ENCODE measurements at regions not wholly inside any gene's neighbourhood (a gene's known extent, or its start where the extent isn't known, plus 50 kb on each side); places are given as distances from the start of the nearest gene placed in this dataset.

DNA sequence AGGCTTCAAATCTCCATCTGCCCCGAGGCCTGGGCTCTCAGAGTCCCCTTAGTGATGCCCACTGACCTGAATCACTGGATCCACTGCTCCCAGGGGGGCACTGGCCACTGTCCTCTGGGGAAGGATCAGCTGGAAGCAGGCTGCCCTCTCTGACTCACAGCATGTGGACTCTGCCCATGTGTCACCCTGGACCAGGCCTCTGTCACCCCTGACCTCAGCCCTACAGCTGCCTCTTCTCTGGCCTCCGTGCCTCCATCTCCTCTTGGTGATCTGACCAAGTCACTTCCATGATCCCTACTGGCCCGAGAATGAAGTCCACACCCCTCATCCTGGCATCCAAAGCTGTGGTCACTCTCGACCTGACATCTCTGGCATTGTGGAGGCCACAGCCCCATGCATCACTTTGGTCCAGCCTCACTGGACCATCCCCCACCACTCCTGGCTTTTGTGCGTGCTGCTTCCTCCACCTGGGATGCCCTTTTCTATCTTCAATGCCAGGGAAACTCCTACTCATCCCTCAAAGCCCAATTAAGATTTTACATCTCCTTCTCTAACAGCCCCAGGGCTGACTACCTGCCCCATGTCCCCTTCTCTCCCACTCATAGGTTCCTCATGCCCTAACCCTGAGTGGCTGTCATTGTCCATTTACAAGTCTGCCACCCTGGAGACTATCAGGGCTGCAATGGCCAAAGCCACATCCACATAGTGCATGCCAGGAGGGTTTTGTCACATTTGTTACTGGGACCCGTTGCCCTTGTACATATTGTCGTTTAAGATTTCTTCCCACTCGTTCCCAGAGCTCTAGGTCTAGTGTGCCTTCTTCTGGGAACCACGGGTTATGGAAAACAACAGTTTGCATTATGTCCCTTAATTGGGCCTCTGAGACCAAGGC, 685.0 kb downstream of the MATN1 start:
- no peak for ATAC-seq
- TF ChIP-seq SNAI2 (CRISPR knock-in tag; IDR thresholded peaks at IDR 0.05) (no peak), GLIS3 (CRISPR knock-in tag; IDR thresholded peaks at IDR 0.05) (no peak), ZFP30 (CRISPR knock-in tag; IDR thresholded peaks at IDR 0.05) (no peak), ARNTL (CRISPR knock-in tag; IDR thresholded peaks at IDR 0.05; ENCODE audit: borderline replicate concordance, low read depth) (no peak), ZFP3 (CRISPR knock-in tag; IDR thresholded peaks at IDR 0.05) (peak; percentile 85), ISL1 (CRISPR knock-in tag; IDR thresholded peaks at IDR 0.05) (no peak), BACH2 (CRISPR knock-in tag; IDR thresholded peaks at IDR 0.05; ENCODE audit: borderline replicate concordance) (no peak)
- TF ChIP-seq, protein P1, sequence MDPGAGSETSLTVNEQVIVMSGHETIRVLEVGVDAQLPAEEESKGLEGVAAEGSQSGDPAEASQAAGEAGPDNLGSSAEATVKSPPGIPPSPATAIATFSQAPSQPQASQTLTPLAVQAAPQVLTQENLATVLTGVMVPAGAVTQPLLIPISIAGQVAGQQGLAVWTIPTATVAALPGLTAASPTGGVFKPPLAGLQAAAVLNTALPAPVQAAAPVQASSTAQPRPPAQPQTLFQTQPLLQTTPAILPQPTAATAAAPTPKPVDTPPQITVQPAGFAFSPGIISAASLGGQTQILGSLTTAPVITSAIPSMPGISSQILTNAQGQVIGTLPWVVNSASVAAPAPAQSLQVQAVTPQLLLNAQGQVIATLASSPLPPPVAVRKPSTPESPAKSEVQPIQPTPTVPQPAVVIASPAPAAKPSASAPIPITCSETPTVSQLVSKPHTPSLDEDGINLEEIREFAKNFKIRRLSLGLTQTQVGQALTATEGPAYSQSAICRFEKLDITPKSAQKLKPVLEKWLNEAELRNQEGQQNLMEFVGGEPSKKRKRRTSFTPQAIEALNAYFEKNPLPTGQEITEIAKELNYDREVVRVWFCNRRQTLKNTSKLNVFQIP (CRISPR knock-in tag; IDR thresholded peaks at IDR 0.05; ENCODE audit: borderline replicate concordance, low read depth), result no peak

DNA sequence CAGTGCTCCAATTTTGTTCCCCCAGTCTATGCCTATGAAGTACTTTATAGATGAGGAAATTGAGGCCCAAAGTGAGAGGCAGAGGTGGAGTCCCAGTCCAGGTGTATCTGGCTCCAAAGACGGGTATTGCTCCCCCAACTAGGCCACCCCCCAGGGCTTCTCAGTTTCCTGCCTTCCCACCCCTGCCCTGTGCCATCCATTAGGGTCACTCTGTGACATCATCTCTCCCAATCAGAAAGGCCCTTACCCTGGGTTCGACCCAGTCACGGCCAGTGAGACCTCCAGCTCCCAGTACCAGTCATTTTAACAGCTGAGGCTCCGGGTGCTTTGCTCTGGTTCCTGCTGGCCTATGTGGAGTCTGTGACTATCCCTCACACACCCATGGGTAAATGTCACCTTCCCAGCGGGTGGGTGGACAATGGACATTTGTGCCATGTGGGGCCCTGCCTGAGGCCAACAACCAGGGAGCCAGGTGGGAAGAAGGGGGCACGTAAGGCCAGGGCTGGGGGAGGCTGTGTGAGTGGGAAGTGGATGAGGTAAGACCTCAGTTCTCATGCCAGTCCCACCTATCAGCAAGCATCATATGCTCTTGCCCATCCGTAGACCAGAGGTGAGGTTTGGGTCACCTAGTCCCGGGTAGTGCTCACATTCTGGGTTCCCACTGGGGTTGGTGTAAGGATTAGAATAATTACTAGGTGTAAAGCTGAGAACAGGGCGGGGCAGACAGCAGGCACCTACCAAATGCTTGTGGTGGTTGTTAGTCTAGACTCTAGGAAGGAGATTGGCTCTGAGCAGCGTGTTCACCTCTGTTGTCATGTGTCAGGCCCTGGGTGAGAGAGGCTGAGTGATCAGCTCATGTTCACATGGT, 685.9 kb downstream of the MATN1 start:
- no peak for ATAC-seq
- TF ChIP-seq, protein P2, sequence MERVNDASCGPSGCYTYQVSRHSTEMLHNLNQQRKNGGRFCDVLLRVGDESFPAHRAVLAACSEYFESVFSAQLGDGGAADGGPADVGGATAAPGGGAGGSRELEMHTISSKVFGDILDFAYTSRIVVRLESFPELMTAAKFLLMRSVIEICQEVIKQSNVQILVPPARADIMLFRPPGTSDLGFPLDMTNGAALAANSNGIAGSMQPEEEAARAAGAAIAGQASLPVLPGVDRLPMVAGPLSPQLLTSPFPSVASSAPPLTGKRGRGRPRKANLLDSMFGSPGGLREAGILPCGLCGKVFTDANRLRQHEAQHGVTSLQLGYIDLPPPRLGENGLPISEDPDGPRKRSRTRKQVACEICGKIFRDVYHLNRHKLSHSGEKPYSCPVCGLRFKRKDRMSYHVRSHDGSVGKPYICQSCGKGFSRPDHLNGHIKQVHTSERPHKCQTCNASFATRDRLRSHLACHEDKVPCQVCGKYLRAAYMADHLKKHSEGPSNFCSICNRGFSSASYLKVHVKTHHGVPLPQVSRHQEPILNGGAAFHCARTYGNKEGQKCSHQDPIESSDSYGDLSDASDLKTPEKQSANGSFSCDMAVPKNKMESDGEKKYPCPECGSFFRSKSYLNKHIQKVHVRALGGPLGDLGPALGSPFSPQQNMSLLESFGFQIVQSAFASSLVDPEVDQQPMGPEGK (CRISPR knock-in tag; IDR thresholded peaks at IDR 0.05; ENCODE audit: borderline replicate concordance), result no peak
- TF ChIP-seq, protein P3, sequence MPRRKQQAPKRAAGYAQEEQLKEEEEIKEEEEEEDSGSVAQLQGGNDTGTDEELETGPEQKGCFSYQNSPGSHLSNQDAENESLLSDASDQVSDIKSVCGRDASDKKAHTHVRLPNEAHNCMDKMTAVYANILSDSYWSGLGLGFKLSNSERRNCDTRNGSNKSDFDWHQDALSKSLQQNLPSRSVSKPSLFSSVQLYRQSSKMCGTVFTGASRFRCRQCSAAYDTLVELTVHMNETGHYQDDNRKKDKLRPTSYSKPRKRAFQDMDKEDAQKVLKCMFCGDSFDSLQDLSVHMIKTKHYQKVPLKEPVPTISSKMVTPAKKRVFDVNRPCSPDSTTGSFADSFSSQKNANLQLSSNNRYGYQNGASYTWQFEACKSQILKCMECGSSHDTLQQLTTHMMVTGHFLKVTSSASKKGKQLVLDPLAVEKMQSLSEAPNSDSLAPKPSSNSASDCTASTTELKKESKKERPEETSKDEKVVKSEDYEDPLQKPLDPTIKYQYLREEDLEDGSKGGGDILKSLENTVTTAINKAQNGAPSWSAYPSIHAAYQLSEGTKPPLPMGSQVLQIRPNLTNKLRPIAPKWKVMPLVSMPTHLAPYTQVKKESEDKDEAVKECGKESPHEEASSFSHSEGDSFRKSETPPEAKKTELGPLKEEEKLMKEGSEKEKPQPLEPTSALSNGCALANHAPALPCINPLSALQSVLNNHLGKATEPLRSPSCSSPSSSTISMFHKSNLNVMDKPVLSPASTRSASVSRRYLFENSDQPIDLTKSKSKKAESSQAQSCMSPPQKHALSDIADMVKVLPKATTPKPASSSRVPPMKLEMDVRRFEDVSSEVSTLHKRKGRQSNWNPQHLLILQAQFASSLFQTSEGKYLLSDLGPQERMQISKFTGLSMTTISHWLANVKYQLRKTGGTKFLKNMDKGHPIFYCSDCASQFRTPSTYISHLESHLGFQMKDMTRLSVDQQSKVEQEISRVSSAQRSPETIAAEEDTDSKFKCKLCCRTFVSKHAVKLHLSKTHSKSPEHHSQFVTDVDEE (CRISPR knock-in tag; IDR thresholded peaks at IDR 0.05), result no peak
- TF ChIP-seq SNAI2 (CRISPR knock-in tag; IDR thresholded peaks at IDR 0.05) (no peak), ZNF565 (CRISPR knock-in tag; conservative IDR thresholded peaks at IDR 0.05; ENCODE audit: low read depth) (no peak), PPARA (CRISPR knock-in tag; IDR thresholded peaks at IDR 0.05; ENCODE audit: borderline replicate concordance) (no peak), ZFP3 (CRISPR knock-in tag; IDR thresholded peaks at IDR 0.05) (no peak), OSR1 (CRISPR knock-in tag; IDR thresholded peaks at IDR 0.05) (no peak), RARB (CRISPR knock-in tag; IDR thresholded peaks at IDR 0.05) (no peak), ZC3H10 (CRISPR knock-in tag; IDR thresholded peaks at IDR 0.05) (no peak)
- TF ChIP-seq, protein P1 (CRISPR knock-in tag; IDR thresholded peaks at IDR 0.05; ENCODE audit: borderline replicate concordance, low read depth), result no peak

DNA sequence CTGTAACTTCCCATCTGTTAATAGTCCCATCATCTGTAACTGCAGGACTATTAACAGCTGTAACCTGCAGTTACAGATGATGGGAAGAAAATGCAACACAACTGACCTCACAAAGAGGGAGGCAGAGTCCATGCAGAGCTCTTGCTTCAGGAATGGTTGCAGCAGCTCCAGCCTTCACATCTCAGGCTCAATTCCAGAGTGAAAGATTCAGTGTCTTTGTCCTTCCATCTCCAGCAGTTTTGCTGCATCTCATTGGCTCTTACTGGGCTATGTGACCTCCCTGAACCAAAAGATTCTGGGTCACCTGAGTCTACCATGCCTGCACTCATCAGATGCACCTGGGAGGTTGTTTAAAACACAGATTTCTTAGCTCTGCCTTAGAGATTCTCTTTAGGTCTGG, 686.7 kb downstream of the MATN1 start:
- TF ChIP-seq, protein P4, sequence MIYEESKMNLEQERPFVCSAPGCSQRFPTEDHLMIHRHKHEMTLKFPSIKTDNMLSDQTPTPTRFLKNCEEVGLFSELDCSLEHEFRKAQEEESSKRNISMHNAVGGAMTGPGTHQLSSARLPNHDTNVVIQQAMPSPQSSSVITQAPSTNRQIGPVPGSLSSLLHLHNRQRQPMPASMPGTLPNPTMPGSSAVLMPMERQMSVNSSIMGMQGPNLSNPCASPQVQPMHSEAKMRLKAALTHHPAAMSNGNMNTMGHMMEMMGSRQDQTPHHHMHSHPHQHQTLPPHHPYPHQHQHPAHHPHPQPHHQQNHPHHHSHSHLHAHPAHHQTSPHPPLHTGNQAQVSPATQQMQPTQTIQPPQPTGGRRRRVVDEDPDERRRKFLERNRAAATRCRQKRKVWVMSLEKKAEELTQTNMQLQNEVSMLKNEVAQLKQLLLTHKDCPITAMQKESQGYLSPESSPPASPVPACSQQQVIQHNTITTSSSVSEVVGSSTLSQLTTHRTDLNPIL (CRISPR knock-in tag; IDR thresholded peaks at IDR 0.05; ENCODE audit: low read depth), result no peak
- TF ChIP-seq ZNF565 (CRISPR knock-in tag; conservative IDR thresholded peaks at IDR 0.05; ENCODE audit: low read depth), result no peak
- TF ChIP-seq ESRRG (CRISPR knock-in tag; IDR thresholded peaks at IDR 0.05), result no peak
- no peak for TF ChIP-seq OSR1 (CRISPR knock-in tag; IDR thresholded peaks at IDR 0.05)
- no peak for TF ChIP-seq ZC3H10 (CRISPR knock-in tag; IDR thresholded peaks at IDR 0.05)
- no peak for TF ChIP-seq ARNTL (CRISPR knock-in tag; IDR thresholded peaks at IDR 0.05; ENCODE audit: borderline replicate concordance, low read depth)
- no peak for TF ChIP-seq GLIS3 (CRISPR knock-in tag; IDR thresholded peaks at IDR 0.05)
- TF ChIP-seq ZFP30 (CRISPR knock-in tag; IDR thresholded peaks at IDR 0.05), result no peak
- no peak for TF ChIP-seq SNAI2 (CRISPR knock-in tag; IDR thresholded peaks at IDR 0.05)
- TF ChIP-seq, protein P2 (CRISPR knock-in tag; IDR thresholded peaks at IDR 0.05; ENCODE audit: borderline replicate concordance), result no peak
- no peak for TF ChIP-seq ISL1 (CRISPR knock-in tag; IDR thresholded peaks at IDR 0.05)
- TF ChIP-seq CSDC2 (CRISPR knock-in tag; IDR thresholded peaks at IDR 0.05), result no peak
- ATAC-seq, result no peak
